DND-41 (cell line): ENCODE measurements at regions not wholly inside any gene's neighbourhood (a gene's known extent, or its start where the extent isn't known, plus 50 kb on each side); places are given as distances from the start of the nearest gene placed in this dataset.

Experiments
- ATAC-seq: fragments of 200-7000 bp; cut with Tn5 transposase; 3 replicates; pipeline ENCODE4 v1.9.1; 2021; ENCODE audit warnings: low read depth; ENCODE audit not compliant: insufficient read depth
- DNase-seq: peaks from one replicate; pipeline ENCODE4 v3.0.0-alpha.2; 2020
- H2AFZ ChIP-seq: 2 replicates; pipeline ENCODE4 v1.6.0; 2012; ENCODE audit warnings: low read depth, low read length
- H3K27ac ChIP-seq: 2 replicates; pipeline ENCODE4 v1.5.1; 2012; ENCODE audit warnings: low read length, inconsistent platforms
- H3K27me3 ChIP-seq: fragments of 200-600 bp; sonication (generic); 2 replicates; pipeline ENCODE4 v1.6.0; 2012; ENCODE audit warnings: low read length, mild to moderate bottlenecking, inconsistent platforms; ENCODE audit not compliant: insufficient read depth, poor library complexity
- H3K36me3 ChIP-seq: 2 replicates; pipeline ENCODE4 v1.5.1; 2012; ENCODE audit warnings: low read length, inconsistent platforms; ENCODE audit not compliant: insufficient read depth
- H3K4me1 ChIP-seq: 2 replicates; pipeline ENCODE4 v1.5.1; 2012; ENCODE audit warnings: mild to moderate bottlenecking, low read length; ENCODE audit not compliant: insufficient read depth
- H3K4me2 ChIP-seq: 2 replicates; pipeline ENCODE4 v1.6.0; 2012; ENCODE audit warnings: mild to moderate bottlenecking, moderate library complexity, low read length, inconsistent platforms; ENCODE audit not compliant: insufficient read depth
- H3K4me3 ChIP-seq, 2 experiments: fragments of 200-600 bp in 1 of 2; shearing (Covaris generic) in 1 of 2; 2 replicates each; pipeline ENCODE4 v1.5.1; 2012 to 2016; ENCODE audit warnings: inconsistent platforms in 2 of 2, low read length in 2 of 2, mild to moderate bottlenecking in 2 of 2, low read depth in 1 of 2, moderate library complexity in 1 of 2
- H3K79me2 ChIP-seq: 2 replicates; pipeline ENCODE4 v1.6.0; 2012; ENCODE audit warnings: low read length, inconsistent platforms; ENCODE audit not compliant: insufficient read depth
- H3K9ac ChIP-seq: 2 replicates; pipeline ENCODE4 v1.6.0; 2012; ENCODE audit warnings: low read depth, mild to moderate bottlenecking, inconsistent platforms, low read length, moderate library complexity
- H3K9me3 ChIP-seq: 2 replicates; pipeline ENCODE4 v1.5.1; 2012; ENCODE audit warnings: low read length, moderate library complexity, mild to moderate bottlenecking, inconsistent platforms; ENCODE audit not compliant: insufficient read depth, severe bottlenecking
- H4K20me1 ChIP-seq: 2 replicates; pipeline ENCODE4 v1.6.0; 2012; ENCODE audit warnings: low read length; ENCODE audit not compliant: insufficient read depth
- CTCF ChIP-seq: IDR thresholded peaks from 2 replicates; pipeline ENCODE4 v1.5.1; 2012; ENCODE audit warnings: borderline replicate concordance, low read length, moderate library complexity, mild to moderate bottlenecking; ENCODE audit not compliant: poor library complexity, severe bottlenecking; ENCODE audit errors: extremely low read depth
- EZH2 ChIP-seq: IDR thresholded peaks from 3 replicates; pipeline ENCODE4 v1.6.1; 2012; ENCODE audit warnings: borderline replicate concordance, low read depth, mild to moderate bottlenecking, moderate library complexity, low read length, inconsistent platforms; ENCODE audit not compliant: severe bottlenecking

DNA sequence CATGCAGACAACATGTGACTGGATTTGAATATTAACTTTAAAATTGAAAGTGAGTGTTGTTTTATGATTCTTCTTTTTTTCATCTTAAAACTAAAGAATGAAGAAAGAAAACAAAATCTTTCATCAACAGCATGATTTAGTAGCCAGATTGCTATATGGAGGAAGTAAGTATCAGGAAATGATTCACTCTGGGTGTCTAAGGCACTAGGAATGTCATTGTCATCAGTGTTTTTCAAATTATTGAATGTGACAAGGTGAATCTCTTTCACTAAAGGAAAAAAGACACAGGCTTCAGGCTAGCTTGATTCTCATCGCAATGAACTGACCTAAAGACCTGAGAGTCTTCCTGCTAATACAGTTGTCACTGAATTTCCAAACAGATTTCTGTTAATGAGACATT is 430.1 kb downstream of the FBXO15 start:
- DNase-seq (no peak), ATAC-seq (no peak)
- H3K9me3 ChIP-seq = no peaks in the 10 kb centered on the region
- H2AFZ ChIP-seq = no peak overlapping the region
- H3K4me2 ChIP-seq = no peak overlapping the region
- no peaks in the 10 kb centered on the region for H4K20me1 ChIP-seq
- no peaks in the 10 kb centered on the region for H3K79me2 ChIP-seq
- no peaks in the 10 kb centered on the region for H3K36me3 ChIP-seq
- H3K4me3 ChIP-seq = no peak overlapping the region
- no peaks in the 10 kb centered on the region for H3K4me1 ChIP-seq
- H3K27me3 ChIP-seq = no peaks in the 10 kb centered on the region
- no peak overlapping the region for H3K27ac ChIP-seq
- TF ChIP-seq EZH2 (no peak), CTCF (no peak)
- H3K9ac ChIP-seq = no peak overlapping the region

- ATAC-seq (no peak), DNase-seq (no peak)
- Histone ChIP-seq H2AFZ (no peak overlapping the region), H3K36me3 (no peaks in the 10 kb centered on the region), H3K27ac (no peak overlapping the region), H3K27me3 (no peaks in the 10 kb centered on the region), H3K4me3 (no peak overlapping the region), H4K20me1 (no peaks in the 10 kb centered on the region), H3K4me1 (no peaks in the 10 kb centered on the region), H3K9me3 (no peaks in the 10 kb centered on the region), H3K79me2 (no peaks in the 10 kb centered on the region), H3K9ac (no peak overlapping the region), H3K4me2 (no peak overlapping the region)
- no peak for TF ChIP-seq EZH2
- no peak for TF ChIP-seq CTCF
These were observed 432.4 kb downstream of the FBXO15 start for GRCh38 chr18:73715210-73715670.

DNA sequence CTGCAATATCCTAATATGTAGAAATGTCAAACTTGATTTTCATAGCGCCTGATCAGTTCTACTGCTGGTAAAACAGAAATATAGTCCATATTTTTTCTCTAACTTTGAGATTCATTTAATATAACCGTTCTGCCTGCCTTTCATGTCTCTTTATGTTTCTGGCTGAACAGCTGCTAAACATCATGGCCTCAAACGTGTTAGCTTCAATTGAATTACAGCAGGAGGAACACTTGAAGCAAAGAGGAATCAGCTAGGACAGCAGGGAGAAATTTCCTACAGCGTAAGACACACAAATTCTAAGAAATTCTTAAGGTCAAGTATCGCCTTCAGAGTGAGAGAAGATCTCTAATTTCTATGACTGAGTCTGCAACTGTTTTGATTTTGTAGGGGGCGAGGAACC is 433.2 kb downstream of the FBXO15 start:
- no peak for TF ChIP-seq CTCF
- no peak for TF ChIP-seq EZH2
- Histone ChIP-seq H3K27ac (no peak overlapping the region), H3K4me1 (no peaks in the 10 kb centered on the region), H3K79me2 (no peaks in the 10 kb centered on the region), H3K36me3 (no peaks in the 10 kb centered on the region), H2AFZ (no peak overlapping the region), H3K9me3 (no peaks in the 10 kb centered on the region), H3K27me3 (no peaks in the 10 kb centered on the region), H4K20me1 (no peaks in the 10 kb centered on the region), H3K4me2 (no peak overlapping the region), H3K9ac (no peak overlapping the region), H3K4me3 (no peak overlapping the region)
- DNase-seq = no peak
- ATAC-seq = no peak

- Histone ChIP-seq H3K4me3 (no peak overlapping the region), H3K79me2 (no peaks in the 10 kb centered on the region), H2AFZ (no peak overlapping the region), H3K9ac (no peak overlapping the region), H3K27me3 (no peaks in the 10 kb centered on the region), H3K4me2 (no peak overlapping the region), H3K36me3 (no peaks in the 10 kb centered on the region), H3K9me3 (no peaks in the 10 kb centered on the region), H3K27ac (no peak overlapping the region), H4K20me1 (no peaks in the 10 kb centered on the region), H3K4me1 (no peaks in the 10 kb centered on the region)
- ATAC-seq (no peak), DNase-seq (no peak)
- no peak for TF ChIP-seq EZH2
- no peak for TF ChIP-seq CTCF
These were observed 436.4 kb downstream of the FBXO15 start for GRCh38 chr18:73711256-73711655.
